GM18517 (cell line): ENCODE measurements at regions not wholly inside any gene's neighbourhood (a gene's known extent, or its start where the extent isn't known, plus 50 kb on each side); places are given as distances from the start of the nearest gene placed in this dataset.

Experiments
- ATAC-seq: cut with Tn5 transposase; IDR thresholded peaks from one replicate; pipeline ENCODE4 v1.9.1; 2021; ENCODE audit warnings: mild to moderate bottlenecking, moderate library complexity; ENCODE audit not compliant: unreplicated experiment

GRCh38 chr22:48580481-48580970 lies 1247.1 kb downstream of the BRD1 start:
- ATAC-seq, result no peak

- ATAC-seq, result no peak
These were observed 1247.8 kb downstream of the BRD1 start for GRCh38 chr22:48579928-48580309.

DNA sequence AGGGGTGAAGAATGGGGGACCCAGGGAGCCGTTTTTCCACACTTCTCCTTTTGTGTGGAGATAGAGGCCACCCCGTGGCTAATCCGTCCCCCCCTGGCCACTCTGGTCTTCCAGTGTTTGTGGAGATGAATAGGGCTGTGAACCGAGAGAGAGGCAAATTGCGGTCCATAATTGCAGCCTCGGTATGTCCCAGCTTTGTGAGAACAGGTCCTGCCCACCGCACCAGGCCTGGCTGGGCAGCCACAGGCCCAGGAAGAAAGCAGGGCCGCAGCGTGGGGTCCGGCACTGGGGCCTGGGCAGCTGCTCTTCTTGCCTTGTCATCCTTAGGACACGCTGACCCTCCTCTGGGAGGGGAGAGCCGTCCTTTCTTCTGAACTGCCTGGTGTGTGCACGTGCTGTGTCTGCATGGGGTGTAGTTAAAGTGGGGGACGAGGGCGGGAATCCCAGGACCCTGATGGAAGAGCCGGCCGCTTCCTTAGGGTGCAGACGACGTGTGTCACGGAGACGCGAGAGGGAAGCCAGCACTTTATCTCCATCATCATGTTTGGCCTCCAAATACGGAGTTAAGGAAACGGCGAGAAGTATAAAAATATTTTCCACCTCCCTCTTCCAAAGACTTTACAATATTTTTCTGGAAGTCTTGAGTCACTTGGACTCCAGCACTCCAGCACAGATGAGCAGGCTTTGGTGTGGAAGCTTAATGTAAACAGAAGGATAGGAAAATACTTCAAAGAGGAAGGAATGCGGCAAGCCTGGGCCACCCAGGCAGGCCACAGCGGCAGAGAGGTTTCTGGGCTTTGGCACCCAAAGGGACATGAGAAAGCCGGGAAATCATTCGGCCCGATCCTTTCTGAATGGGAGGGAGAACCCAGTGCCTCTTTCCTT lies 1248.4 kb downstream of the BRD1 start:
- ATAC-seq, result no peak

DNA sequence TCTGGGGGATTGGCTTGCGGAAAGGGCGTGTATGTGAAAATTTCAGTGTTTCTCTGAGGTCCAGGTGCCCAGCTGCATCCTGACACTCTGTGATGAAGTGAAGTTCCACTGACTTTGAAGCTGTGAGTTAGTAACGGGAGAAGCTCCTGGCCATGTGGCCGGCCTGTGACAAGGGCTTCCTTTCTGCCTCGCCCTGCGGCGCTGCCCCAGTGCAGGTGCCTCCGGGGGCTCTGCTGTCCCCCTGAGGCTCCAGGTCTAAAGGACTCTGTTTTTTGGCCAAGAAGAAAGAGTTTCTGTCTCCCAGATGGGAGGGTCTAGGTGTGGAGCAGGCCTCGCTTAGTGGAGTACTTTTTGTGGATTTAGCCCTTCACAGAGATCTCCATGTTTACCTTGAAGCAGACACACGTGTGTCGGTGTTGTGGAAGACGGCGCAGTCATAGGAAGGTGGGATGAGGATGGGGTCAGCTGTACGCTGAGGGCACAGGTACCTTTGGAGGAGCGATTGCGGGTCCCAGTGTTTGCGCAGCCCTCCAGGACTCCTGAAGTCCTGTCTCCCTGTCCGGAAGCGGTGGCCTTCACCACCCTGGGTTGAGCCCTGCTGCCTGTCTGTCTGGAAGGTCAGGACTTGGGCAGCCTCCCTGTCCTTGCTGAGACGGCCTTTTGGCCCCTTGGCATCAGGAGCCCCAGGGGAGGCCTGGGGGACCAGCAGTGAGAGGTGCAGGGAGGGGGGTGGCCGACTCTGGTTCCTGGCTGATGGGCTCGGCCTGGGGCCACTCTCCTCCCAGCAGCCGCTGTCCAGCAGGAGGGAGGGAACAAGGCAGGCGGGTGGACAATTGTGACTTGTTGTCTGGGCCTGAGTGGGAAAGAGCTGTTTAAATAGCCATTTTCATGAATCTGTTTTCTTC lies 1249.3 kb downstream of the BRD1 start:
- no peak for ATAC-seq

DNA sequence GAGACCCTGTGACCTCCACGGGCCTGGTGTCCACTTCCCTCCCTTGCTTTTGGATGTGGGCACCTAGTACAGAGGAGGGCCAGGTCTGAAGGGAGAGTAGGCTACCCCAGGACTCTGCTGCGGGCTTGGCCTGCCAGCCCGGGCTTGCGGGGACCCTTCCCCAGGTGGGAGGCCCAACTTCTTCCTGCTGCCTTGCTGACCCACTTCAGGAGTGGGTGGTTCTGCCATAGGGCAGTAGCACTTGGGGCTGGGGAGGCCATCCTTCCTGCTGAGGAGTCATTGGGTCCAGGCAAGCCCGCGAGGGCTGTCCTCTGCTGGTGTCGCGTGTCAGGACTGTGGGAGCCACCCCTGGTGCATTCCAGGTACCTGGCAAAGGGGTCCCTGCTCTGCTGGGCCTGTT lies 1250.0 kb downstream of the BRD1 start:
- no peak for ATAC-seq

- no peak for ATAC-seq
These were observed 1250.5 kb downstream of the BRD1 start for GRCh38 chr22:48577014-48577690.

DNA sequence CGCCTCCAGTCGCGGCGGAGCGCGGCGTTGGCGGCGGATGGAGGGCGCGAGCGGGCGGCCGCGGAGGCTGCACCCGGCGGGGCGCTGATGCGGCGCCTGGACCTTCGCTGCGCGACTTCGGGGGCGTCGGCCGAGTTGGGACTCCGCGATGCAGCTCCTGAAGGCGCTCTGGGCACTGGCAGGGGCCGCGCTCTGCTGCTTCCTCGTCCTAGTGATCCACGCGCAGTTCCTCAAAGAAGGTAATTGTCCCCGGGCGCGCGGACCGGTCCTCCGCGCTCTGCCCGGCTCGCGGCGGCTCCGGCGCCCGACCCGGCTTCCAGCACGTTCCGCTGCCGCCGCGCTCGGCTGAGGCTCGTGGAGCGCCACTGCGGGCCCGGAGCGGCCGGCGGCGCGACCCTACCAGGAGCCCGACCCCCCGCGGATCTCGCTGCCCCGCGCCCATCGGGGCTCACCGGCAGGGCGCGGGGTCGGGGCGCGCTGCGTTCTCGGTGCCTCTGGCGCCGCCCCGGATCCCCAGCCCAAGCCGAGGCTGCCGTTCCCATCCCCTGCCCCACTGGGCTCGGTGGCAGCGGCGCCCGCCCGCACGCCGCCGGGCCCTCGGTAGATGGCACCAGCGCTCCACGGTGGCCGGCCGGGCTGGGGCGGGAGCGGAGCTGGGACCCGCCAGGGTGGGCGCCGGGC lies 1251.2 kb downstream of the BRD1 start:
- ATAC-seq, result no peak

DNA sequence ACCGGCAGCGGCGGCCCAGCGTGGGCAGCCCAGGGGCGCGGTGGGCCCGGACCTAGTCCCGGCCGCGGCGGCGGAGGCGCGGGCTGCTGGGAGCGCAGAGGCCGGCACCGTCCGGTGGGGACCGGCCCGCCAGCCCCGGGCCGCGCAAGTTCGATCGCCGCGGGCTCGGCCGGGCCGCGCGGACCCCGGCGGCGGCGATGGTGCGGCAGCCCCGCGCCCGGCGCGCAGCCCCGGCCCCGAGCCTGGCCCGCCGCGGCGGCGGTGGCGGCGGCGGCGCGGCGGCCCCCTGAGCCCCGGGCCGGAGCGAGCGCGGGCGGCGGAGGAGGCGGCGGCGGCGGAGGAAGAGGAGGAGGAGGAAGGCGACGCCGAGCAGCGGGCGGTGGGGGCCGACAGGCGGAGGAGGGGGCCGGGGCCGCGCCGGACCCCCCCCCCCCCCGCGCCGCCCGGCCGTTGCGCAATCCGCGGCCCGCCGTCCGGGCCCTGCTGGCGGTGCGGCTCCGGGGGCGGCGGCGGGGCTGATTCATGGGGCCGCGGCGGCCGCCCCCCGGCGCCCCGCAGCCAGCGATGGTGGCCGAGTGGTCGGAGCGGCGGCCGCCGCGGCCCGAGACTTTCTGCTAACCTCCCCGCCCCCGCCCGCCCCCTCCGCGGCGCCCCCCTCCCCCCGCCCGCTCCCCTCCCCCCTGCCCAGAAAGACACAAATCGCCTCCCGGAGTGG lies 1251.9 kb downstream of the BRD1 start:
- ATAC-seq, result no peak

GRCh38 chr22:48574776-48575617 lies 1252.7 kb downstream of the BRD1 start:
- no peak for ATAC-seq

DNA sequence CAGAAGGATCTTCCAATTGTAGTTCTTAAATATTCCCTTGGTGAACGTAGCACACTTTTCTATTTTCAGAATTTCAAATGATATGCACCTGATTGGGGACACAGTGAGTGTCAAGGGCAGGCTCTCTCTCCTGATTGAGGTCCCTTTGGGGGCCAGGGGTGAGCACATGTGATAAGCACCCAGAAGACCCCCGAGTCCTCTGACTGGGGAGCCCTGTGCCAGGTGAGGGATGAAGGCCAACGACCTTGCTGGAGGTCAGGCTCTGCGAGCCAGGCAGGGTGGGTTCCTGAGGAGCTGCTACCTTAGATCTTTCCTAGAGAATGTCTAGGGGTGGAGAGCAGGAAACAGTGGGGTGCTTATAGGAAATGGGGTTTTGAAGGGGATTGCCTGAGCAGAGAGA lies 1253.9 kb downstream of the BRD1 start:
- ATAC-seq, result no peak

GRCh38 chr22:48572951-48573350 lies 1254.7 kb downstream of the BRD1 start:
- ATAC-seq, result no peak

DNA sequence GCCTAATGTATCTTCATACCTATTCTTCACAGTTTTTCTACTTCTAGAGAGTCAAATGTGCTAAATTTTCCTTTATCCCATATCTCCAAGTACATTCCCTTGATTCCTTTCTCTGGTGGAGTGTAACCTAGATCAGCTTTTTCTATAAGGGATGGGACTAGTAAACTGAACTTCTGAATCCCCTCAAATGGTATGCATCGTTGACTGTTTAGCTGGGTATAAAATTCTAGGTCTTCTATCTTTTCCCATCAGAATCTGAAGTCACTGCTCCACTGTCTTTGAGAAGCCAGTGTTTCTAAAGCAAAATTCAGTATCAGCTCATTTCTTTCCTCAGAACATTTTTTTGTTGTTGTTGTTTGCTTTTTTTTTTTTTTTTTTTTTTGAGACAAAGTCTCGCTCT lies 1256.8 kb downstream of the BRD1 start:
- no peak for ATAC-seq

- no peak for ATAC-seq
These were observed 1258.0 kb downstream of the BRD1 start for GRCh38 chr22:48569476-48570233.

DNA sequence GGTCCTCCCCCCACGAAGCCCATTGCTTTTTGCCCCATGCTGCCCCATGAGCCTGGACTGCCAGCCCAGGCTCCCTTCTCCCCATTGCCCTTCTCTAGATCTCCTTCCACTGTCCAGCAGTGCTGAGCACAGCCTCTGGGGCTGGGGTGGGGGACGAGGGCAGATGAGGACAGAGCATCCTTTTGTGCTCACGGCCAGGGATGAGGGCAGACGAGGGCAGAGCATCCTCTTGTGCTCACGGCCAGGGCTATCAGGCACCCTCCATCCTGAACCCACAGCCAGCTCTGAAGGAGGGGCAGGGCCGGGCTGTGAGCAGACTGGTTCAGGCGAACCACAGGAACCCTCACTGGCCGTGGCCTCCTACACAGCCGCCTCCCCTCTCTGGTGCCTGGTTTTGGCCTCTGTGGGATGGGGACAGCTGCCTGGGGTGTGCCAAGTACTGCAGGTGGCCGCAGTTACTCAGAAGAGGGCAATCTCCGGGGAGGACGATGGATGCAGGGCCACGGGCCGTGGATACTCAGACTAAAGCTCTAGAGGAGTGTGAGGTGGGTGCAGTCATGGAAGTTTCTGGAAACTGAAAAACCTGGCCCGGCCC lies 1258.8 kb downstream of the BRD1 start:
- ATAC-seq, result no peak

DNA sequence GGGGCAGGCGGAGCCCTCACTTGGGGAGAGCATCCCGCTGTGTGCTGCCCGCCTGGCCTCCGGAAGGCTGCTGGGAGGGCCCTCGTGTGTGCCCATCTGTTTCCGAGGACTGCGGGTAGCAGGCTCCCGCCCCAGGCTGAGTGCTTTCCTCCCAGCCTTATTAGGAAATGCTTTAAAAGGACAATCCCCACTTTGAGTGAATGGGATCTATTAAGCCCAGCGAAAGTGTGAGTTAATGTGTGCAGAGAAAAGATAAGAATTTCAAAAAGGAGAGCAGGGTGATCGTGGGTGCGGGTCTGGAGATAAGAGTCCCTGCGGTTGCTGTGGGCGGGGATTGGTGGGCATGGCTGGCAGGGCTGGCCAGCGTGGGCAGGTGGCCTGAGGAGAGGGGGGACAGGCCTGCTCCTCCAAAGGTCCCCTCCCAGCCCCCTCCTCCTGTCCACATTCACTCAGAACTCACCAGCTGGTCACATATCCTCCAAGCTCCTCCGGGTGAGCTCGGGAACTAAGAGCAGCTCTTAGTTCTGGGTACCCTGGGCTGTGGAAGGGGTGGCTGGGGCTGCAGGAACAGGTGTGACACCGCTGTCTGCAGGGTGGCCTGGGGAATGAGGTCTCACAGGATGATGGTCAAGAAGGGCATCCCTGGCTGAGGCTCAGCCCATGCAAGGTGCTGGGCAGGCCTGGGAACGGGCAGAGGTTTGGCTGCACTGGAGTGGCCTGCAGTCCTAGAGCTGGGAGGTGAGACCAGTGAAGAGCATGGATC lies 1260.3 kb downstream of the BRD1 start:
- no peak for ATAC-seq

DNA sequence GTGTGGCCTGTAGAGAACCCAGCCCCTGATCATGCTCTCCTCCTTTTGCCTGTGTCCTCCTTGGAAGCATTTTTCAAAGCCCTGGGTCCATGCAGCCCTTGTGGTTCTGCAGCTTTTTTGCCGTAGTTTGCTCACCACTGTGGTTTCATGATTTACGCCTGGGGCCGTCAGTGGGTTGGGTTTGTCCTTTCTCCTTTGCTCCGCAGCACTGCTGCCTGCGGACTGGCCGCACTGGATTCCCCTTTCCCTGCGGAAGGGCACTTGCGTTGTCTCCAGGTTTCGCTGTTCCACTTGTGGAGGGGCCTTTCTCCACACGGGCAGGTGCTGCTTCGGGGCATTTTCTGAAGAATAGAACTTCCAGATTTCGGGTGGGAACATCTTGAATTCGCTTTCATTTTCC lies 1260.9 kb downstream of the BRD1 start:
- ATAC-seq, result no peak

- no peak for ATAC-seq
These were observed 1261.7 kb downstream of the BRD1 start for GRCh38 chr22:48565901-48566501.
